ENCODE measurements at regions not wholly inside any gene's neighbourhood (a gene's known extent, or its start where the extent isn't known, plus 50 kb on each side); places are given as distances from the start of the nearest gene placed in this dataset.

DNA sequence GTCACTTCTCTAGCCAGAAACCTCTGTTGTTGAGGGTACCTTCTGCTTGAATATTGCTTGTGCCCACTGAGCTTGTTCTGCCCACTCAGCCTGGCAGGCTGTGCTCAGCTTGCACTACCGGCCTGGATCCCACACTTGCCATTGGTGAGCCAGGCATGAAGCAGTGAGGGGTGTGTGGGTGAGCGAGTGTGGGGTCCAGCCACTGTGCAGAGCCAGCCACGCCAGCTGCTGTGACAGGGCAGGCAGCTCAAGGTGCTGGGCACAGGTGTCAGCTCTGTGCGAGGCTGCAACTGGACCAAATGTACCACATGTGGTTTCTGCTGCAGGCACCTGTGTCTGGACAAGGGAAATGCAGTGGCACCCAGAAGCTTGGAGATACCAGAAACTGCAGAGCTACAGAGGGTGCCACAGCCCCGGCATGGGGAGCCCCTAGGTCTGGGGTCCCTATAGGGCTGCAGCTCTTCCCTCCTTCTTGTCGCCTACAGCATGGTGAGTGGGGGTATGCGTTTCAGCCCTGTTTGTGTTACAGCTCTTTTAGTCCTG, 305.1 kb upstream of the RIOK2 start:
- TF ChIP-seq, protein P1, sequence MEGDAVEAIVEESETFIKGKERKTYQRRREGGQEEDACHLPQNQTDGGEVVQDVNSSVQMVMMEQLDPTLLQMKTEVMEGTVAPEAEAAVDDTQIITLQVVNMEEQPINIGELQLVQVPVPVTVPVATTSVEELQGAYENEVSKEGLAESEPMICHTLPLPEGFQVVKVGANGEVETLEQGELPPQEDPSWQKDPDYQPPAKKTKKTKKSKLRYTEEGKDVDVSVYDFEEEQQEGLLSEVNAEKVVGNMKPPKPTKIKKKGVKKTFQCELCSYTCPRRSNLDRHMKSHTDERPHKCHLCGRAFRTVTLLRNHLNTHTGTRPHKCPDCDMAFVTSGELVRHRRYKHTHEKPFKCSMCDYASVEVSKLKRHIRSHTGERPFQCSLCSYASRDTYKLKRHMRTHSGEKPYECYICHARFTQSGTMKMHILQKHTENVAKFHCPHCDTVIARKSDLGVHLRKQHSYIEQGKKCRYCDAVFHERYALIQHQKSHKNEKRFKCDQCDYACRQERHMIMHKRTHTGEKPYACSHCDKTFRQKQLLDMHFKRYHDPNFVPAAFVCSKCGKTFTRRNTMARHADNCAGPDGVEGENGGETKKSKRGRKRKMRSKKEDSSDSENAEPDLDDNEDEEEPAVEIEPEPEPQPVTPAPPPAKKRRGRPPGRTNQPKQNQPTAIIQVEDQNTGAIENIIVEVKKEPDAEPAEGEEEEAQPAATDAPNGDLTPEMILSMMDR (IDR thresholded peaks at IDR 0.05; ENCODE audit: low read length) = no peak
- TF ChIP-seq EZH2 (IDR thresholded peaks at IDR 0.05; ENCODE audit: borderline replicate concordance, low read length) = no peak

All from OCI-LY1 (cell line).